Esophagus muscularis mucosa (tissue), 4 donors: ENCODE measurements at regions not wholly inside any gene's neighbourhood (a gene's known extent, or its start where the extent isn't known, plus 50 kb on each side); places are given as distances from the start of the nearest gene placed in this dataset.

Experiments used
- DNase-seq: peaks from one replicate; pipeline ENCODE4 v3.0.0-alpha.2; 2017; ENCODE audit errors: extremely low spot score
- H3K27ac ChIP-seq, 4 donors: fragments of 200-600 bp; sonication (generic); replicated peaks in 1 of 4; 1 replicate in 3 of 4; 2 replicates in 1 of 4; pipeline ENCODE4 v1.5.1; 2016 to 2019; ENCODE audit warnings: mild to moderate bottlenecking in 1 of 4
- H3K27me3 ChIP-seq, 4 donors: fragments of 200-600 bp; sonication (generic); one replicate each; pipeline versions ENCODE4 v1.5.1 to v1.6.0; 2016 to 2019
- H3K36me3 ChIP-seq, 4 donors: fragments of 200-600 bp; sonication (generic); one replicate each; pipeline ENCODE4 v1.5.1; 2016 to 2019
- H3K4me1 ChIP-seq, 4 donors: fragments of 200-600 bp; sonication (generic); one replicate each; pipeline ENCODE4 v1.5.1; 2016 to 2019
- H3K4me3 ChIP-seq, 4 donors: fragments of 200-600 bp; sonication (generic); 1 replicate in 2 of 4; 2 replicates in 2 of 4; pipeline ENCODE4 v1.5.1; 2016 to 2019; ENCODE audit warnings: mild to moderate bottlenecking in 4 of 4, moderate library complexity in 1 of 4
- H3K9me3 ChIP-seq, 4 donors: fragments of 200-600 bp; sonication (generic); 1 replicate in 3 of 4; 2 replicates in 1 of 4; pipeline ENCODE4 v1.5.1; 2016 to 2019
- EP300 ChIP-seq: sonication (generic); formaldehyde crosslinking; IDR thresholded peaks from one replicate; pipeline ENCODE4 v1.6.1; 2017; ENCODE audit warnings: antibody characterized with exemption
- POLR2A ChIP-seq: fragments of 450-650 bp; IDR thresholded peaks from one replicate; pipeline ENCODE4 v1.6.1; 2017; ENCODE audit warnings: antibody characterized with exemption, moderate library complexity, mild to moderate bottlenecking, low read depth
- POLR2AphosphoS5 ChIP-seq, 2 donors: sonication (generic); formaldehyde crosslinking; IDR thresholded peaks; one replicate each; pipeline ENCODE4 v1.6.1; 2017; ENCODE audit warnings: antibody characterized with exemption in 2 of 2
- WGBS: methylation state at CpG from one replicate; pipeline ENCODE4 v1.1.5; 2018; 5-methylcytosine and 5-hydroxymethylcytosine counted together
- intact Hi-C: fragments of 100-400 bp; cut with DNase I; formaldehyde crosslinking; loops from one replicate; pipeline ENCODE4 v1.15.1; 2023
- TF ChIP-seq, protein P1 (sequence below), 3 experiments: fragments of 200-600 bp in 2 of 3; fragments of 450-650 bp in 1 of 3; sonication (generic) in 2 of 3; IDR thresholded peaks; one replicate each; pipeline ENCODE4 v1.5.1; 2017 to 2019; ENCODE audit warnings: antibody characterized with exemption in 3 of 3, mild to moderate bottlenecking in 2 of 3, moderate library complexity in 1 of 3

GRCh38 chr10:78915190-78915518 lies 153.6 kb upstream of the ZMIZ1 start:
- DNase-seq, result no peak
- intact Hi-C loops, result no loop called here

DNA sequence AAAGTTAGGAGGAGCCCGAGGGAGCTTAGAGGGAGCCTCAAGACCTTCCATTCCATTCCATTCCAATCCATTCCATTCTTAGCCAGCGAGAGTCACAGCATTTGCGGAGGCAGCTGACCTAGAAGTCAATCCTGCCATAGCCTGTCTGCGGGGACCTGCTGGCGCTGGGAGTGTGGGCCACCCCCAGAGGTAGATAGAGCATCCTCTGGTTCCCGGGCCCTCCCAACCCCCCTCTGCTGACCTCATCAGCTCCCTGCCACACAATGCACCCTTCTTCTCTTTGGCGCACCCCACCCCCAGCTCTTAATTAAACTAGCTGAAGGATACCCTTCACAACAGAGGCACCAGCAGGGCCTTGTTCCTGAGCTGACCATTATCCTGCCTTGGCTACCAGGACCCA lies 152.5 kb upstream of the ZMIZ1 start:
- no peak overlapping the region for H3K27ac ChIP-seq
- peaks cover 0 to 11% (median 5%) of the 10 kb centered on the region in 4 donors for H3K4me1 ChIP-seq
- DNase-seq, result no peak
- H3K27me3 ChIP-seq, result no peaks in the 10 kb centered on the region
- no peaks in the 10 kb centered on the region for H3K9me3 ChIP-seq
- 91% methylated on average over 7 of the region's 7 CpGs for WGBS
- TF ChIP-seq POLR2A (no peak), POLR2AphosphoS5 (IDR thresholded peaks at IDR 0.05) (no peak), EP300 (no peak)
- TF ChIP-seq, protein P1, sequence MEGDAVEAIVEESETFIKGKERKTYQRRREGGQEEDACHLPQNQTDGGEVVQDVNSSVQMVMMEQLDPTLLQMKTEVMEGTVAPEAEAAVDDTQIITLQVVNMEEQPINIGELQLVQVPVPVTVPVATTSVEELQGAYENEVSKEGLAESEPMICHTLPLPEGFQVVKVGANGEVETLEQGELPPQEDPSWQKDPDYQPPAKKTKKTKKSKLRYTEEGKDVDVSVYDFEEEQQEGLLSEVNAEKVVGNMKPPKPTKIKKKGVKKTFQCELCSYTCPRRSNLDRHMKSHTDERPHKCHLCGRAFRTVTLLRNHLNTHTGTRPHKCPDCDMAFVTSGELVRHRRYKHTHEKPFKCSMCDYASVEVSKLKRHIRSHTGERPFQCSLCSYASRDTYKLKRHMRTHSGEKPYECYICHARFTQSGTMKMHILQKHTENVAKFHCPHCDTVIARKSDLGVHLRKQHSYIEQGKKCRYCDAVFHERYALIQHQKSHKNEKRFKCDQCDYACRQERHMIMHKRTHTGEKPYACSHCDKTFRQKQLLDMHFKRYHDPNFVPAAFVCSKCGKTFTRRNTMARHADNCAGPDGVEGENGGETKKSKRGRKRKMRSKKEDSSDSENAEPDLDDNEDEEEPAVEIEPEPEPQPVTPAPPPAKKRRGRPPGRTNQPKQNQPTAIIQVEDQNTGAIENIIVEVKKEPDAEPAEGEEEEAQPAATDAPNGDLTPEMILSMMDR (IDR thresholded peaks at IDR 0.05), result no peak
- H3K36me3 ChIP-seq, result no peaks in the 10 kb centered on the region
- no peak overlapping the region for H3K4me3 ChIP-seq
- intact Hi-C loops, result no loop called here

More at GRCh38 chr10:78915190-78915518, 153.6 kb upstream of the ZMIZ1 start:
- H3K4me1 ChIP-seq, result peaks cover 0 to 11% (median 5%) of the 10 kb centered on the region in 4 donors
- no peaks in the 10 kb centered on the region for H3K9me3 ChIP-seq
- H3K27ac ChIP-seq, result no peak overlapping the region
- H3K36me3 ChIP-seq, result no peaks in the 10 kb centered on the region
- no peaks in the 10 kb centered on the region for H3K27me3 ChIP-seq
- 85% methylated on average over 4 of the region's 4 CpGs for WGBS
- no peak overlapping the region for H3K4me3 ChIP-seq
- TF ChIP-seq, protein P1 (IDR thresholded peaks at IDR 0.05), result no peak
- TF ChIP-seq EP300 (no peak), POLR2A (no peak), POLR2AphosphoS5 (IDR thresholded peaks at IDR 0.05) (no peak)

DNA sequence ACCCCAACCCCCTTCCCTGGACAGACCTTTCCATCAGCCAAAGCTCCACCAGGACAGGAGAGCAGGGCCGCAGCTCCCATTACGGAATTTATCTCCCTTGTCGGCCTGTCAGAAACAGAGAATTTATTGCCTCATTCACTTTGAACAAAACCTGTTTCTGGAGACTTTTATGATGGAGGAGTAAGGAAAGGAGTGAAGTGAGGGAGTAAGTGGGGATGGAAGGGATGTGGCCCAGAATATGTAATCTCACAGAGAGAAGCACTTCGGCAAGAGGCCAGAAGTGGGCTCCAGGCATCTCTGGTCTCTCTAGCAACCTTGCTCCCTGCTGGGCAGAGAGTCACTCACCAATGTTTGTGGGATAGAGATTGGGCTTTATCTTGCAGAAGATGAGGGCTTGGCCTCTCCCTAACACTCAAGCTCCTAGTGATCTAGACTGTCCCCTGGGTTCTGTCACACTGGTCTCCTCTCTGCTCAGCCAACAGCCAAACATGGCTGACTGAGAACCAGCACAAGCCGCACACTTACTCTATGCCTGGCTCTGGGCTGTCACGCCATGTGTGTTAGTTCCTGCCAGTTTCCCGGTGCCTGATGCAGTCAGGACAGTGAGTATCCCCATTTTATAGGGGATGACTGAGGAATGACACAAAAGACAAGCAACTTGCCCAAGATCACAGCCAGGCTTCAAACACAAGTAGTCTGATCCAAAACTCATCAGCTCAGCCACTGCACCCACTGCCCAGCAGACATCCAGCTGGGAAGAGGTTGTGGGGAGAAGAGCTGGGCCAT lies 149.4 kb upstream of the ZMIZ1 start:
- Histone ChIP-seq H3K36me3 (no peaks in the 10 kb centered on the region), H3K4me1 (peaks cover 11 to 20% (median 14%) of the 10 kb centered on the region in 4 donors), H3K9me3 (no peaks in the 10 kb centered on the region), H3K4me3 (no peak overlapping the region), H3K27ac (no peak overlapping the region), H3K27me3 (no peaks in the 10 kb centered on the region)
- 97% methylated on average over 7 of the region's 7 CpGs for WGBS
- intact Hi-C loops, result no loop called here
- DNase-seq, result no peak
- TF ChIP-seq POLR2A, result no peak

DNA sequence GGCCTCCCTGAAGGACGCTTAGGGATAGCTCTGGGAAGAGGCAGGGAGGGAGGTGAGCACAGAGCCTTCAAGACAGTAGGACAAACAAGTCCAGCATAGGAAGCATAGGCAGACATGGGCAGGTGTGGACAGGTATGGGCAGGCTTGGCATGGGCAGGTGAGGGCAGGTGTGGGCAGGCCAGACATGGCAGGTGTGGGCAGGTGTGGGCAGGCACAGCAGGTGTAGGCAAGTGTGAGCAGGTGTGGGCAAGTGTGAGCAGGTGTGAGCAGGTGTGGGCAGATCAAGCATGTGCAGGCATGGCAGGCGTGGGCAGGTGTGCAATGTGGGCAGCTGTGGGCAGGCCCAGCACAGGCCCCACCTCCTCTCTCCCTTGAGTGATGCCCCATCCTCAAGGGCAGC lies 148.8 kb upstream of the ZMIZ1 start:
- Histone ChIP-seq H3K9me3 (no peaks in the 10 kb centered on the region), H3K27ac (no peak overlapping the region), H3K4me1 (peaks cover 11 to 16% (median 16%) of the 10 kb centered on the region in 4 donors), H3K4me3 (no peak overlapping the region), H3K36me3 (no peaks in the 10 kb centered on the region), H3K27me3 (no peaks in the 10 kb centered on the region)
- TF ChIP-seq, protein P1 (IDR thresholded peaks at IDR 0.05), result no peak
- TF ChIP-seq EP300 (no peak), POLR2AphosphoS5 (IDR thresholded peaks at IDR 0.05) (no peak), POLR2A (no peak)
- intact Hi-C loops, result no loop called here
- DNase-seq, result no peak
- WGBS, result 100% methylated on average over 2 of the region's 2 CpGs

GRCh38 chr10:78921895-78922294 lies 146.9 kb upstream of the ZMIZ1 start:
- no peak for DNase-seq
- peaks cover 11 to 16% (median 16%) of the 10 kb centered on the region in 4 donors for H3K4me1 ChIP-seq
- 96% methylated on average over 3 of the region's 3 CpGs for WGBS
- no peaks in the 10 kb centered on the region for H3K36me3 ChIP-seq
- no peaks in the 10 kb centered on the region for H3K27me3 ChIP-seq
- TF ChIP-seq POLR2AphosphoS5 (IDR thresholded peaks at IDR 0.05), result no peak
- no peak for TF ChIP-seq POLR2A
- TF ChIP-seq, protein P1 (IDR thresholded peaks at IDR 0.05), result no peak
- no peak for TF ChIP-seq EP300
- no peak overlapping the region for H3K4me3 ChIP-seq
- no peaks in the 10 kb centered on the region for H3K9me3 ChIP-seq
- intact Hi-C loops, result no loop called here
- H3K27ac ChIP-seq, result no peak overlapping the region
